NCI-H1694 treated with DMSO at 0.1 percent for 48 hours (cell line): ENCODE measurements at regions not wholly inside any gene's neighbourhood (a gene's known extent, or its start where the extent isn't known, plus 50 kb on each side); places are given as distances from the start of the nearest gene placed in this dataset.

Experiments used
- DNase-seq: peaks from one replicate; lab custom pipeline; 2025; lab: John Stamatoyannopoulos, UW

GRCh38 chr6:44049989-44050871 lies 77.0 kb downstream of the MRPL14 start:
- DNase-seq: no peak

GRCh38 chr6:44049163-44049988 lies 77.9 kb downstream of the MRPL14 start:
- DNase-seq: no peak

- no peak for DNase-seq
Observed at GRCh38 chr6:44048277-44048676, 79.0 kb downstream of the MRPL14 start.

GRCh38 chr6:44047801-44048200 lies 79.5 kb downstream of the MRPL14 start:
- DNase-seq: no peak

- no peak for DNase-seq
Observed at GRCh38 chr6:44047179-44047546, 80.1 kb downstream of the MRPL14 start.

- DNase-seq: no peak
Observed at GRCh38 chr6:44046516-44047178, 80.6 kb downstream of the MRPL14 start.

GRCh38 chr6:44045672-44046015 lies 81.6 kb downstream of the MRPL14 start:
- DNase-seq: no peak

GRCh38 chr6:44044940-44045671 lies 82.1 kb downstream of the MRPL14 start:
- DNase-seq: no peak

GRCh38 chr6:44044154-44044539 lies 83.1 kb downstream of the MRPL14 start:
- DNase-seq: no peak

- no peak for DNase-seq
Observed at GRCh38 chr6:44043479-44044153, 83.6 kb downstream of the MRPL14 start.

GRCh38 chr6:44042989-44043478 lies 84.2 kb downstream of the MRPL14 start:
- DNase-seq: no peak

GRCh38 chr6:44042261-44042988 lies 84.8 kb downstream of the MRPL14 start:
- DNase-seq: no peak

GRCh38 chr6:44041461-44042260 lies 85.6 kb downstream of the MRPL14 start:
- DNase-seq: no peak

GRCh38 chr6:44040786-44041185 lies 86.5 kb downstream of the MRPL14 start:
- DNase-seq: no peak

GRCh38 chr6:44039839-44040350 lies 87.4 kb downstream of the MRPL14 start:
- DNase-seq: no peak

GRCh38 chr6:44039191-44039719 lies 88.0 kb downstream of the MRPL14 start:
- no peak for DNase-seq

GRCh38 chr6:44038543-44039065 lies 88.6 kb downstream of the MRPL14 start:
- DNase-seq: no peak

GRCh38 chr6:44037847-44038542 lies 89.3 kb downstream of the MRPL14 start:
- DNase-seq: no peak
